22Rv1 (cell line): ENCODE measurements at regions not wholly inside any gene's neighbourhood (a gene's known extent, or its start where the extent isn't known, plus 50 kb on each side); places are given as distances from the start of the nearest gene placed in this dataset.

Experiments used
- ZFX ChIP-seq: fragments of 450-650 bp; IDR thresholded peaks from 2 replicates; pipeline ENCODE4 v1.6.1; 2017; ENCODE audit warnings: antibody characterized with exemption, borderline replicate concordance
- TF ChIP-seq, protein P1 (sequence below): fragments of 450-650 bp; IDR thresholded peaks from 2 replicates; pipeline ENCODE4 v1.5.1; 2017; ENCODE audit warnings: mild to moderate bottlenecking

- TF ChIP-seq, protein P1, sequence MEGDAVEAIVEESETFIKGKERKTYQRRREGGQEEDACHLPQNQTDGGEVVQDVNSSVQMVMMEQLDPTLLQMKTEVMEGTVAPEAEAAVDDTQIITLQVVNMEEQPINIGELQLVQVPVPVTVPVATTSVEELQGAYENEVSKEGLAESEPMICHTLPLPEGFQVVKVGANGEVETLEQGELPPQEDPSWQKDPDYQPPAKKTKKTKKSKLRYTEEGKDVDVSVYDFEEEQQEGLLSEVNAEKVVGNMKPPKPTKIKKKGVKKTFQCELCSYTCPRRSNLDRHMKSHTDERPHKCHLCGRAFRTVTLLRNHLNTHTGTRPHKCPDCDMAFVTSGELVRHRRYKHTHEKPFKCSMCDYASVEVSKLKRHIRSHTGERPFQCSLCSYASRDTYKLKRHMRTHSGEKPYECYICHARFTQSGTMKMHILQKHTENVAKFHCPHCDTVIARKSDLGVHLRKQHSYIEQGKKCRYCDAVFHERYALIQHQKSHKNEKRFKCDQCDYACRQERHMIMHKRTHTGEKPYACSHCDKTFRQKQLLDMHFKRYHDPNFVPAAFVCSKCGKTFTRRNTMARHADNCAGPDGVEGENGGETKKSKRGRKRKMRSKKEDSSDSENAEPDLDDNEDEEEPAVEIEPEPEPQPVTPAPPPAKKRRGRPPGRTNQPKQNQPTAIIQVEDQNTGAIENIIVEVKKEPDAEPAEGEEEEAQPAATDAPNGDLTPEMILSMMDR: no peak
- no peak for TF ChIP-seq ZFX
Measured at GRCh38 chr7:121451367-121452094, 55.4 kb upstream of the FAM3C start.
